ENCODE measurements at regions not wholly inside any gene's neighbourhood (a gene's known extent, or its start where the extent isn't known, plus 50 kb on each side); places are given as distances from the start of the nearest gene placed in this dataset.

DNA sequence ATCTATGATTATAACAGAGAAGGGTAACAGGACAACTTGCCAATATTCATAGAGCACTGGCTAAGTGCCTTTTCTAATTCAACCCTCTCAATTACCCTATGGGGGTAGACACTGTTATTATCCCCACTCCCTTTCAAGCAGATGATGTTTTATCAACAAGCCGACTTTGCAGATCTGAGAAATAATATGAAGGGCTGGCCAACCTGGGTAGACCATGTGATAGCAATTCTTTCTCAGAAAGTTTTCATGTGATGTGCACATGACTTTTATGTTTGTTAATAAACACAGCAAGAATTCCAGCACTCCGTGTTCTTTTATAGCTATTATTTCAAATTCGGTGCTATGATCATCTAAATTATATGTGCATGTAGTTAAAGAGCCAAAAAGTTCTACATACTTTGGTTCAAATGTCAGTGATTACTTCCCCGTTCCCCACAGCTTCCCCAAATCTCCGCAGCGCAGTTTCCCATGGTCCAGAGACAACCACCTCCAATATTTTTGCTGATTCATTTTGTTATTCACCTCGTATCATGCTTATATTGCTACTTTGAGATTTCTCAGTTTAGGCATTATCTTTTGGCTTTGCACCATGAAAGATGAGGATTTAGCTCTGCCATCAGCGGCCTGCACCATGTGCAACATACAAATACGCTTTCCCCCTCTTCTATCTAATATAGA is 96.7 kb upstream of the GADD45A start:
- Histone ChIP-seq H4K20me1 (ENCODE audit: insufficient read depth, low read length) (no peaks in the 10 kb centered on the region), H3K79me2 (ENCODE audit: low read length) (no peaks in the 10 kb centered on the region), H2AFZ (ENCODE audit: low read depth, low read length) (no peak overlapping the region), H3K36me3 (replicated peaks; ENCODE audit: low read depth, low read length) (no peaks in the 10 kb centered on the region), H3K4me3 (ENCODE audit: low read length) (no peak overlapping the region), H3K9ac (ENCODE audit: low read length) (no peak overlapping the region), H3K27ac (ENCODE audit: low read length) (no peak overlapping the region), H3K4me1 (ENCODE audit: low read length) (no peaks in the 10 kb centered on the region), H3K4me2 (ENCODE audit: low read length) (no peak overlapping the region), H3K9me3 (ENCODE audit: insufficient read depth, low read length) (no peaks in the 10 kb centered on the region), H3K27me3 (ENCODE audit: low read depth, low read length) (no peaks in the 10 kb centered on the region)
- TF ChIP-seq EZH2phosphoT487 (IDR thresholded peaks at IDR 0.05; ENCODE audit: low read depth): no peak
- TF ChIP-seq, protein P1, sequence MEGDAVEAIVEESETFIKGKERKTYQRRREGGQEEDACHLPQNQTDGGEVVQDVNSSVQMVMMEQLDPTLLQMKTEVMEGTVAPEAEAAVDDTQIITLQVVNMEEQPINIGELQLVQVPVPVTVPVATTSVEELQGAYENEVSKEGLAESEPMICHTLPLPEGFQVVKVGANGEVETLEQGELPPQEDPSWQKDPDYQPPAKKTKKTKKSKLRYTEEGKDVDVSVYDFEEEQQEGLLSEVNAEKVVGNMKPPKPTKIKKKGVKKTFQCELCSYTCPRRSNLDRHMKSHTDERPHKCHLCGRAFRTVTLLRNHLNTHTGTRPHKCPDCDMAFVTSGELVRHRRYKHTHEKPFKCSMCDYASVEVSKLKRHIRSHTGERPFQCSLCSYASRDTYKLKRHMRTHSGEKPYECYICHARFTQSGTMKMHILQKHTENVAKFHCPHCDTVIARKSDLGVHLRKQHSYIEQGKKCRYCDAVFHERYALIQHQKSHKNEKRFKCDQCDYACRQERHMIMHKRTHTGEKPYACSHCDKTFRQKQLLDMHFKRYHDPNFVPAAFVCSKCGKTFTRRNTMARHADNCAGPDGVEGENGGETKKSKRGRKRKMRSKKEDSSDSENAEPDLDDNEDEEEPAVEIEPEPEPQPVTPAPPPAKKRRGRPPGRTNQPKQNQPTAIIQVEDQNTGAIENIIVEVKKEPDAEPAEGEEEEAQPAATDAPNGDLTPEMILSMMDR (IDR thresholded peaks at IDR 0.05; ENCODE audit: low read depth, low read length): no peak

DNA sequence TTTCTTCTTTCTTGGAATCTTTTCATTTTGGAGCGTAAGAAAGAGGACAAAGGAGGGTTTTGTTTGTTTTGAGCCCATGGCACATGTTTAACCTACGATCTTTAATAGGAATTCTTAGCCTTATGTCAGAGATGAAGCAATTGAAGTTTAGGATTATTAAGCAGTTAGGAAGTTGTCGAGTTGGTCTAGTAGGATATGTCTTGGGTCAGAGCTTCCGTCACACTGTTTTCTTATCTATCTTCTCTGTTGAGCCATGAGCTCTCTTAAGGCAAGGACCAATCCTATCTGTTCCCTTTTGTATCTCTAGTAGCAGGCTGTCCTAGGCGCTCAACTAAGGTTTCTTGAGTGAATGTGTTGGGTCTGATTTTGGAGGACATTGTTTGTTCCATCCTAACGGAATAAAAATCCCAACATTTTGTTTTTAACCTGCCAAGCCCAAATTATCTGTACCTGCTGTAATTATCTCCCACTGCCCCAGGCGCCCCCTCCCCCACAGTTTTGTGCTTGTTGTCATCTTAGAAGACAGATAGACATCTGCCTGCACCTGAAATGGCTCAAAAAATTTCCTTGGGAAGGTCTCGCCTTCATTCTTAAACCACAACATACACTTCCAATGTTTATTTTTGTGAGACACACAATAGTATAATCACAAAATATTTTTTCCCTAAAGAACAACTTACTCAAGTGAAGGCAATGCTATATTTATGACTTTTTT is 95.3 kb upstream of the GADD45A start:
- H3K27me3 ChIP-seq (ENCODE audit: low read depth, low read length): no peaks in the 10 kb centered on the region
- H3K36me3 ChIP-seq (replicated peaks; ENCODE audit: low read depth, low read length): no peaks in the 10 kb centered on the region
- no peak overlapping the region for H3K9ac ChIP-seq (ENCODE audit: low read length)
- H3K4me3 ChIP-seq (ENCODE audit: low read length): no peak overlapping the region
- no peak overlapping the region for H3K27ac ChIP-seq (ENCODE audit: low read length)
- H3K79me2 ChIP-seq (ENCODE audit: low read length): no peaks in the 10 kb centered on the region
- no peak for TF ChIP-seq EZH2phosphoT487 (IDR thresholded peaks at IDR 0.05; ENCODE audit: low read depth)
- TF ChIP-seq, protein P1 (IDR thresholded peaks at IDR 0.05; ENCODE audit: low read depth, low read length): no peak
- no peaks in the 10 kb centered on the region for H4K20me1 ChIP-seq (ENCODE audit: insufficient read depth, low read length)
- no peak overlapping the region for H3K4me2 ChIP-seq (ENCODE audit: low read length)
- no peaks in the 10 kb centered on the region for H3K4me1 ChIP-seq (ENCODE audit: low read length)
- H3K9me3 ChIP-seq (ENCODE audit: insufficient read depth, low read length): no peaks in the 10 kb centered on the region
- H2AFZ ChIP-seq (ENCODE audit: low read depth, low read length): no peak overlapping the region

DNA sequence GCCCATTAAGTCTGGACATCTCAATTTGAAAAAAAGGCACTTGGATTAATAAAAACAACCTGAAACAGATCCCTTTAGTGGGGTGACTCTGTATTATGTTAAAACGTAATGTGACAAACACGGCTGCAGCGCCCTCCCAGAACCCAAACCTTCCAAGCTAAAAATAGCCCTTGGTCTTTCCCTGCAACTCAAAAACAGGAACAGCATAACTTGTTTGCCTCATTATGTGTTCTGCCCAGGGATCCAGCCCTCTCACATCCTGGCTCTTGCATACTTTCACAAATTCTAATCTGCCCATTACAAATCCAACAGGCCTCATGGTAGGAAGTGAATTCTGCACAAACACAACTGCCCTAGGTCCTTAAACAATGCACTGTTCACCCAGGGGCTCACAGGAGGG is 94.7 kb upstream of the GADD45A start:
- Histone ChIP-seq H3K36me3 (replicated peaks; ENCODE audit: low read depth, low read length) (no peaks in the 10 kb centered on the region), H2AFZ (ENCODE audit: low read depth, low read length) (no peak overlapping the region), H3K4me3 (ENCODE audit: low read length) (no peak overlapping the region), H3K9me3 (ENCODE audit: insufficient read depth, low read length) (no peaks in the 10 kb centered on the region), H3K4me1 (ENCODE audit: low read length) (no peaks in the 10 kb centered on the region), H3K27me3 (ENCODE audit: low read depth, low read length) (no peaks in the 10 kb centered on the region), H3K79me2 (ENCODE audit: low read length) (no peaks in the 10 kb centered on the region), H3K27ac (ENCODE audit: low read length) (no peak overlapping the region), H4K20me1 (ENCODE audit: insufficient read depth, low read length) (no peaks in the 10 kb centered on the region), H3K4me2 (ENCODE audit: low read length) (no peak overlapping the region), H3K9ac (ENCODE audit: low read length) (no peak overlapping the region)
- TF ChIP-seq EZH2phosphoT487 (IDR thresholded peaks at IDR 0.05; ENCODE audit: low read depth): no peak
- TF ChIP-seq, protein P1 (IDR thresholded peaks at IDR 0.05; ENCODE audit: low read depth, low read length): no peak

DNA sequence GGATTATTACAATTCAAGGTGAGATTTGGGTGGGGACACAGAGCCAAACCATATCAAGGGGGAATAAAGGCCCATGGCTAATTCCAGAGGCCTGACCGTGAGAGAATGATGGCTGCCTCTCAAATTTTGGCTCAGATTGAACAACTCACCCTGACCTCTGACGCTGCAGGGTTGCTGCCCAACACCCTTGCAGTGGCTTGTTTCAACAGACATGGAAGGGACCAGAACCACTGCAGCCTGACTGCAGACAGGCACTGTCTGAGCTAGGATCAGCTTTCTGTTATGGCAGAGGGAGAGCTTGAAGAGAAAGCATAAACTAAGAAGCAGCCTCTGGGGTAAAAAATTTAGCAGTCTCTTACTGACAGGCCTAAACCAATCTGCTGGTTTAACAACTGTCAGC is 90.2 kb upstream of the GADD45A start:
- Histone ChIP-seq H3K9ac (ENCODE audit: low read length) (no peak overlapping the region), H3K4me3 (ENCODE audit: low read length) (no peak overlapping the region), H3K4me1 (ENCODE audit: low read length) (no peaks in the 10 kb centered on the region), H3K36me3 (replicated peaks; ENCODE audit: low read depth, low read length) (no peaks in the 10 kb centered on the region), H4K20me1 (ENCODE audit: insufficient read depth, low read length) (no peaks in the 10 kb centered on the region), H3K4me2 (ENCODE audit: low read length) (no peak overlapping the region), H3K9me3 (ENCODE audit: insufficient read depth, low read length) (no peaks in the 10 kb centered on the region), H3K27ac (ENCODE audit: low read length) (no peak overlapping the region), H3K27me3 (ENCODE audit: low read depth, low read length) (no peaks in the 10 kb centered on the region), H3K79me2 (ENCODE audit: low read length) (no peaks in the 10 kb centered on the region), H2AFZ (ENCODE audit: low read depth, low read length) (no peak overlapping the region)
- TF ChIP-seq EZH2phosphoT487 (IDR thresholded peaks at IDR 0.05; ENCODE audit: low read depth): no peak
- TF ChIP-seq, protein P1 (IDR thresholded peaks at IDR 0.05; ENCODE audit: low read depth, low read length): no peak

Measured in OCI-LY3 (cell line).